ENCODE measurements at regions not wholly inside any gene's neighbourhood (a gene's known extent, or its start where the extent isn't known, plus 50 kb on each side); places are given as distances from the start of the nearest gene placed in this dataset.

DNA sequence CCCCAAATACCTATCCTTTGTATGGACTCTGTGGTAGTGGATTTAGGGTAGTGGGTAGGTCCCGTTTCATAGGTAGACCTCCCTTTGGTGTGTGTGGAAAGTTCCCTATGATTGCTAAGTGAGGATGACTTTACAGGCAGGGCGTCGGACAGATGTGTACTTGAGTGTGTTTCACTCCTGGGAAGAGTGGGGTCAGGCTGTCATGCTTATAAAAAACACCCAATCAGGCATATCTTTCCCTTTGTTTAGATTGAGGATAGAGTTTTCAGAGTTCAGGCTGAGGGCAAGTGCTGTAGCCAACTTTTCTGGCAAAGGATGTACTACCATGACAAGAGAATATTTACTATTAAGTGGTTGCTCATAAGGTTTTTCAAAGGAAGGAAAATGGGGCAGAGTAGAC, 242.0 kb downstream of the YTHDC2 start:
- H3K4ac ChIP-seq (ENCODE audit: low read depth, low read length) = no peak overlapping the region
- no peak overlapping the region for H2BK20ac ChIP-seq (ENCODE audit: low read depth, low read length, poor library complexity, severe bottlenecking)
- no peak overlapping the region for H3K56ac ChIP-seq (ENCODE audit: insufficient read length, low read depth, low read length)
- WGBS (ENCODE audit: extremely low coverage, insufficient read length, low lambda C conversion rate) = no CpG with 5 or more reads among the region's 3 CpGs
- H3K9me3 ChIP-seq (ENCODE audit: control insufficient read depth, low read depth, low read length) = no peaks in the 10 kb centered on the region
- H4K8ac ChIP-seq (replicated peaks; ENCODE audit: insufficient read length, low read depth, low read length) = no peak overlapping the region
- H3K9me3 Mint-ChIP-seq = peaks cover 14 to 27% of the 10 kb centered on the region in 2 experiments; a peak in 4 of 5 replicates
- no peak overlapping the region for H4K5ac ChIP-seq (ENCODE audit: insufficient read length, low read depth, low read length)
- no peak for DNase-seq
- no peak overlapping the region for H2BK15ac ChIP-seq (ENCODE audit: low read depth, low read length)
- no peaks in the 10 kb centered on the region for H4K20me1 ChIP-seq (ENCODE audit: control insufficient read depth, insufficient read depth, insufficient read length)
- no peak overlapping the region for H2BK12ac ChIP-seq (ENCODE audit: insufficient read length, low read depth, low read length)
- H3K14ac ChIP-seq (ENCODE audit: insufficient read depth, low read length) = no peak overlapping the region
- H3K23ac ChIP-seq (ENCODE audit: insufficient read length, low read depth, low read length) = no peak overlapping the region
- no peak overlapping the region for H2AK5ac ChIP-seq (ENCODE audit: insufficient read length, low read length)
- peaks cover 6 to 25% (median 13%) of the 10 kb centered on the region in 3 experiments for H3K36me3 Mint-ChIP-seq (ENCODE audit: insufficient read depth in 1 of 3, low read depth in 3 of 3)
- no peaks in the 10 kb centered on the region for H3K79me1 ChIP-seq (ENCODE audit: insufficient read depth, low read depth, low read length, poor library complexity, severe bottlenecking)
- H3K4me1 Mint-ChIP-seq = peaks cover 11 to 17% of the 10 kb centered on the region in 2 experiments
- no peak overlapping the region for H3K4me2 ChIP-seq (ENCODE audit: insufficient read depth, insufficient read length, low read length)
- H3K79me2 ChIP-seq (ENCODE audit: insufficient read depth, low read length) = no peaks in the 10 kb centered on the region
- no peak overlapping the region for H2AFZ ChIP-seq (ENCODE audit: low read length)
- H3K18ac ChIP-seq (ENCODE audit: insufficient read length, low read depth, low read length) = no peak overlapping the region
- H3K27me3 ChIP-seq (ENCODE audit: insufficient read depth, low read length) = no peaks in the 10 kb centered on the region
- no peaks in the 10 kb centered on the region for H3K27me3 Mint-ChIP-seq (ENCODE audit: low read depth)
- H2BK120ac ChIP-seq (ENCODE audit: low read depth, low read length, poor library complexity, severe bottlenecking) = no peak overlapping the region
- TF ChIP-seq, protein P1, sequence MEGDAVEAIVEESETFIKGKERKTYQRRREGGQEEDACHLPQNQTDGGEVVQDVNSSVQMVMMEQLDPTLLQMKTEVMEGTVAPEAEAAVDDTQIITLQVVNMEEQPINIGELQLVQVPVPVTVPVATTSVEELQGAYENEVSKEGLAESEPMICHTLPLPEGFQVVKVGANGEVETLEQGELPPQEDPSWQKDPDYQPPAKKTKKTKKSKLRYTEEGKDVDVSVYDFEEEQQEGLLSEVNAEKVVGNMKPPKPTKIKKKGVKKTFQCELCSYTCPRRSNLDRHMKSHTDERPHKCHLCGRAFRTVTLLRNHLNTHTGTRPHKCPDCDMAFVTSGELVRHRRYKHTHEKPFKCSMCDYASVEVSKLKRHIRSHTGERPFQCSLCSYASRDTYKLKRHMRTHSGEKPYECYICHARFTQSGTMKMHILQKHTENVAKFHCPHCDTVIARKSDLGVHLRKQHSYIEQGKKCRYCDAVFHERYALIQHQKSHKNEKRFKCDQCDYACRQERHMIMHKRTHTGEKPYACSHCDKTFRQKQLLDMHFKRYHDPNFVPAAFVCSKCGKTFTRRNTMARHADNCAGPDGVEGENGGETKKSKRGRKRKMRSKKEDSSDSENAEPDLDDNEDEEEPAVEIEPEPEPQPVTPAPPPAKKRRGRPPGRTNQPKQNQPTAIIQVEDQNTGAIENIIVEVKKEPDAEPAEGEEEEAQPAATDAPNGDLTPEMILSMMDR (conservative IDR thresholded peaks at IDR 0.05) = no peak
- H3T11ph ChIP-seq (ENCODE audit: low read length) = no peak overlapping the region
- no peak overlapping the region for H3K27ac ChIP-seq (ENCODE audit: insufficient read length, low read depth, low read length)
- no peak overlapping the region for H2BK5ac ChIP-seq (ENCODE audit: insufficient read length, low read length)
- H4K91ac ChIP-seq (ENCODE audit: insufficient read length, low read depth, low read length) = no peak overlapping the region
- no peaks in the 10 kb centered on the region for H3K4me1 ChIP-seq (ENCODE audit: insufficient read depth, low read length)
- H3K9ac ChIP-seq (ENCODE audit: extremely low read depth, insufficient read length, low read length) = no peak overlapping the region
- H3K4me3 Mint-ChIP-seq = no peak overlapping the region
- H3K27ac Mint-ChIP-seq = peak overlapping the region in 1 of 3 experiments; percentile 52; a peak in 1 of 7 replicates
- no peaks in the 10 kb centered on the region for H3K23me2 ChIP-seq (ENCODE audit: insufficient read length, low read depth, low read length, poor library complexity, severe bottlenecking)
